K562 (cell line): ENCODE measurements at regions not wholly inside any gene's neighbourhood (a gene's known extent, or its start where the extent isn't known, plus 50 kb on each side); places are given as distances from the start of the nearest gene placed in this dataset.

Experiments
- ZNF263 ChIP-seq: sonication (generic); formaldehyde crosslinking; IDR thresholded peaks from 2 replicates; pipeline ENCODE4 v1.8.0; 2022; ENCODE audit warnings: mild to moderate bottlenecking, missing genetic modification reagents, borderline replicate concordance
- ZNF785 ChIP-seq: fragments of 250-450 bp; sonication (Bioruptor Pico); IDR thresholded peaks from 2 replicates; pipeline ENCODE4 v1.4.0; 2020; ENCODE audit warnings: mild to moderate bottlenecking

GRCh38 chr15:62853841-62854225 lies 188.7 kb upstream of the TPM1 start:
- TF ChIP-seq ZNF785 (CRISPR knock-in tag) (no peak), ZNF263 (CRISPR knock-in tag) (no peak)
